Neuronal stem cell (in vitro differentiated cells): ENCODE measurements at regions not wholly inside any gene's neighbourhood (a gene's known extent, or its start where the extent isn't known, plus 50 kb on each side); places are given as distances from the start of the nearest gene placed in this dataset.

Experiments
- DNase-seq: peaks from one replicate; pipeline ENCODE4 v3.0.0-alpha.2; 2013; ENCODE audit warnings: low spot score
- H2AFZ ChIP-seq: one replicate; pipeline ENCODE4 v1.6.1; 2013; ENCODE audit warnings: mild to moderate bottlenecking, low read length, inconsistent platforms
- H2AK5ac ChIP-seq: 2 replicates; pipeline ENCODE4 v1.6.1; 2013; ENCODE audit warnings: low read depth, mild to moderate bottlenecking, inconsistent platforms, low read length, moderate library complexity, mixed read lengths
- H2BK120ac ChIP-seq: 2 replicates; pipeline ENCODE4 v1.6.1; 2013; ENCODE audit warnings: low read depth, mild to moderate bottlenecking, inconsistent platforms, low read length, moderate library complexity, mixed read lengths
- H2BK12ac ChIP-seq: one replicate; pipeline ENCODE4 v1.6.1; 2013; ENCODE audit warnings: low read length, inconsistent platforms
- H2BK15ac ChIP-seq: 2 replicates; pipeline ENCODE4 v1.6.1; 2013; ENCODE audit warnings: mild to moderate bottlenecking, low read length, inconsistent platforms, mixed read lengths
- H2BK5ac ChIP-seq: one replicate; pipeline ENCODE4 v1.6.1; 2013; ENCODE audit warnings: inconsistent platforms, mild to moderate bottlenecking, low read length, moderate library complexity
- H3K14ac ChIP-seq: one replicate; pipeline ENCODE4 v1.6.1; 2013; ENCODE audit warnings: low read length, inconsistent platforms
- H3K18ac ChIP-seq: 2 replicates; pipeline ENCODE4 v1.6.1; 2013; ENCODE audit warnings: low read length, inconsistent platforms
- H3K23ac ChIP-seq: 2 replicates; pipeline ENCODE4 v1.6.1; 2013; ENCODE audit warnings: low read depth, mild to moderate bottlenecking, mixed read lengths, low read length, inconsistent platforms; ENCODE audit not compliant: poor library complexity
- H3K27ac ChIP-seq: replicated peaks from 3 replicates; pipeline ENCODE4 v1.5.1; 2013; ENCODE audit warnings: low read length, inconsistent platforms
- H3K27me3 ChIP-seq, 3 experiments: 2 replicates each; pipeline ENCODE4 v1.6.1; 2013; ENCODE audit warnings: low read length in 3 of 3, mild to moderate bottlenecking in 2 of 3, inconsistent platforms in 1 of 3, low read depth in 1 of 3, mixed read lengths in 1 of 3, moderate library complexity in 1 of 3; ENCODE audit not compliant: control insufficient read depth in 3 of 3, insufficient read depth in 3 of 3
- H3K36me3 ChIP-seq, 2 donors: replicated peaks in 1 of 2; 2 replicates each; pipeline ENCODE4 v1.6.1; 2013; ENCODE audit warnings: low read length in 2 of 2; ENCODE audit not compliant: control insufficient read depth in 2 of 2, insufficient read depth in 2 of 2
- H3K4ac ChIP-seq: 2 replicates; pipeline ENCODE4 v1.6.1; 2013; ENCODE audit warnings: inconsistent platforms, mild to moderate bottlenecking, low read length, moderate library complexity
- H3K4me1 ChIP-seq, 2 donors: 1 replicate in 1 of 2; 2 replicates in 1 of 2; pipeline ENCODE4 v1.6.1; 2013; ENCODE audit warnings: low read length in 2 of 2, low read depth in 1 of 2; ENCODE audit not compliant: control insufficient read depth in 2 of 2, insufficient read depth in 1 of 2
- H3K4me2 ChIP-seq: one replicate; pipeline ENCODE4 v1.6.1; 2013; ENCODE audit warnings: mild to moderate bottlenecking, low read length, inconsistent platforms; ENCODE audit not compliant: insufficient read depth, poor library complexity, severe bottlenecking
- H3K4me3 ChIP-seq, 2 donors: 2 replicates each; pipeline ENCODE4 v1.5.1; 2013; ENCODE audit warnings: low read length in 2 of 2, mild to moderate bottlenecking in 2 of 2, inconsistent platforms in 1 of 2, moderate library complexity in 1 of 2
- H3K79me1 ChIP-seq: one replicate; pipeline ENCODE4 v1.6.1; 2013; ENCODE audit warnings: low read depth, mild to moderate bottlenecking, inconsistent platforms, low read length, moderate library complexity
- H3K9ac ChIP-seq: one replicate; pipeline ENCODE4 v1.6.1; 2013; ENCODE audit warnings: mild to moderate bottlenecking, low read depth, low read length, inconsistent platforms; ENCODE audit not compliant: poor library complexity
- H3K9me3 ChIP-seq, 2 donors: replicated peaks in 1 of 2; 2 replicates each; pipeline versions ENCODE3 to v1.6.1; 2013; ENCODE audit warnings: low read length in 2 of 2, mild to moderate bottlenecking in 2 of 2, inconsistent platforms in 1 of 2, low read depth in 1 of 2, mixed read lengths in 1 of 2, moderate library complexity in 1 of 2; ENCODE audit not compliant: control insufficient read depth in 2 of 2, insufficient read depth in 1 of 2
- H4K8ac ChIP-seq: one replicate; pipeline ENCODE4 v1.6.1; 2013; ENCODE audit warnings: low read depth, mild to moderate bottlenecking, inconsistent platforms, low read length, moderate library complexity
- H4K91ac ChIP-seq: one replicate; pipeline ENCODE4 v1.6.1; 2013; ENCODE audit warnings: low read length, low read depth, mild to moderate bottlenecking, inconsistent platforms; ENCODE audit not compliant: poor library complexity
- WGBS, 2 donors: extraction: QIAGEN DNeasy Blood & Tissue Kit; methylation state at CpG; one replicate each; pipeline ENCODE4 v1.1.7; 2013; ENCODE audit warnings: missing lambda C conversion rate in 2 of 2, mixed read lengths in 1 of 2; ENCODE audit not compliant: insufficient read length in 2 of 2, insufficient replicate concordance in 1 of 2; ENCODE audit errors: extremely low coverage in 2 of 2; 5-methylcytosine and 5-hydroxymethylcytosine counted together

DNA sequence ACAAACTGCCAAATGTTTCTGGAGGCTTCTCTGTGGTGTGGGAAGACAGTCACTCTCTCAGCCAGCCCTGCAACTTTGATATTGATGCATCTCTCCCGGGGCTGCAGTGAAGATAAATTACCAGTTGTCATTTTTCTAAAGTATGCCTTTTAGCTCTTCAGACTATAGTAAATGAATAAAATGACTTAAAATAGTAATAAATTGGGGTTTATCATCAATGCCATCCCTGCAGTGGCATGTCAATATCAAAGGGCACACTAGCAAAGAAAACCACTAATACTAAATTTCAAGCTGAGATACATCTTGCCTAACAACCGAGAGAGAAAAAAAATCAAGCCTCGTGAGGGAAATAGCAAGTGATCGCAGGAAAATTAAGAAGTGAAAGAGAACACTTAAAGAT, 749.5 kb upstream of the SLC39A10 start:
- H3K9me3 ChIP-seq: no peaks in the 10 kb centered on the region
- no peaks in the 10 kb centered on the region for H3K36me3 ChIP-seq
- H3K18ac ChIP-seq: no peak overlapping the region
- H3K9ac ChIP-seq: no peak overlapping the region
- H3K27me3 ChIP-seq: no peaks in the 10 kb centered on the region
- no peak overlapping the region for H3K4ac ChIP-seq
- no peak overlapping the region for H2BK120ac ChIP-seq
- no peak overlapping the region for H3K4me2 ChIP-seq
- no peak overlapping the region for H2AFZ ChIP-seq
- no peak overlapping the region for H3K14ac ChIP-seq
- no peak overlapping the region for H2BK15ac ChIP-seq
- H3K23ac ChIP-seq: no peak overlapping the region
- WGBS, 2 donors: no CpG with 5 or more reads among the region's 4 CpGs
- no peak overlapping the region for H3K27ac ChIP-seq
- no peak overlapping the region for H2BK5ac ChIP-seq
- H4K8ac ChIP-seq: no peak overlapping the region
- H4K91ac ChIP-seq: no peak overlapping the region
- DNase-seq: no peak
- no peaks in the 10 kb centered on the region for H3K4me1 ChIP-seq
- H2AK5ac ChIP-seq: no peak overlapping the region
- no peaks in the 10 kb centered on the region for H3K79me1 ChIP-seq
- H3K4me3 ChIP-seq: no peak overlapping the region
- no peak overlapping the region for H2BK12ac ChIP-seq

DNA sequence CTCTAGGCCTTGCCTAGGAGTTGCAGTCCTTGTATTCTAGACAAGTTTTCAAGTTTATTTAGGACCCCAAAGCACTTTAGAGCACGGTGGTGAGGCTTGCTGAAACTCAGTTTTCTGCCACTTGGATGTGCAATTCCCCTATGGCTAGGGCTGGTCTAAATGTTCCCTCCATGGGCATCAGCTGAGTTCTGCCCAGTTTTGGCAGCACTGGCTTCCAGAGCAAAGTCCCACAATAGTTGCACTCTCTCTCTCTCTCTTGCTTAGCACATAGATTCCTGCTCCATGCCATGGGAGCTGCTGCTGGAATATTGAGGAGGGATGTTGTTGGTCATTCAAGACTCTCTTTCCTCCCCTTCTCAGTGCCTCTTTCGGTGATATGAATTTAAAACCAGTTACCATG, 760.2 kb upstream of the SLC39A10 start:
- no peak overlapping the region for H3K18ac ChIP-seq
- H2AFZ ChIP-seq: no peak overlapping the region
- no peak overlapping the region for H2BK12ac ChIP-seq
- H3K9ac ChIP-seq: no peak overlapping the region
- no peak for DNase-seq
- no peaks in the 10 kb centered on the region for H3K36me3 ChIP-seq
- no peak overlapping the region for H4K91ac ChIP-seq
- H2BK15ac ChIP-seq: no peak overlapping the region
- H2BK120ac ChIP-seq: no peak overlapping the region
- H2BK5ac ChIP-seq: no peak overlapping the region
- H3K4me3 ChIP-seq: no peak overlapping the region
- no peaks in the 10 kb centered on the region for H3K79me1 ChIP-seq
- no peak overlapping the region for H3K4me2 ChIP-seq
- no peak overlapping the region for H3K23ac ChIP-seq
- no peak overlapping the region for H3K27ac ChIP-seq
- no peak overlapping the region for H2AK5ac ChIP-seq
- H3K9me3 ChIP-seq: no peaks in the 10 kb centered on the region
- no peak overlapping the region for H4K8ac ChIP-seq
- no peaks in the 10 kb centered on the region for H3K4me1 ChIP-seq
- no CpG with 5 or more reads among the region's 2 CpGs for WGBS, 2 donors
- H3K4ac ChIP-seq: no peak overlapping the region
- H3K27me3 ChIP-seq: no peaks in the 10 kb centered on the region
- no peak overlapping the region for H3K14ac ChIP-seq

DNA sequence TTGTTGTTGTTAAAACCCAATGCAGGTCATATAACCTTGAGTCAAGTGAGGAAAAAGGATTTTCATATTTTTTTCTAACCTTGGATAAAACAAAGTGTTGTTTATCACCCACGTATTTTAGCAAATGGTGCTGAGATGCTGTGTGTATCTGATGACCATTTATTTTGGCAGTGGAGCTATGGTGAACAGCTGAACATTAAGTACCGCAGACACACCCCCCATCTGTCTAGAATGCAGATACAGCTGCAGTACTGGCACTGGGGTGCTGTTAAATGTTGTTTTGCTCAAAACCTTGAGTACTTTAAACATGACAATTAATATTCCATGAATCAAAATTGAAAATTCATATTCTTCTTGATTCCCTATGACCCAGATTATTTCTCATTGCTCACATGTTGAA, 773.3 kb upstream of the SLC39A10 start:
- DNase-seq: no peak
- H2AK5ac ChIP-seq: no peak overlapping the region
- no peaks in the 10 kb centered on the region for H3K9me3 ChIP-seq
- H4K8ac ChIP-seq: no peak overlapping the region
- H3K9ac ChIP-seq: no peak overlapping the region
- no peak overlapping the region for H2BK15ac ChIP-seq
- no peak overlapping the region for H3K23ac ChIP-seq
- H3K18ac ChIP-seq: no peak overlapping the region
- no peaks in the 10 kb centered on the region for H3K36me3 ChIP-seq
- H3K27ac ChIP-seq: no peak overlapping the region
- no peak overlapping the region for H3K4me3 ChIP-seq
- WGBS, 2 donors: no CpG with 5 or more reads among the region's 2 CpGs
- H2BK12ac ChIP-seq: no peak overlapping the region
- H3K79me1 ChIP-seq: no peaks in the 10 kb centered on the region
- no peaks in the 10 kb centered on the region for H3K27me3 ChIP-seq
- no peak overlapping the region for H3K4me2 ChIP-seq
- H2BK5ac ChIP-seq: no peak overlapping the region
- H2BK120ac ChIP-seq: no peak overlapping the region
- no peak overlapping the region for H4K91ac ChIP-seq
- H3K4me1 ChIP-seq: no peaks in the 10 kb centered on the region
- no peak overlapping the region for H2AFZ ChIP-seq
- H3K14ac ChIP-seq: no peak overlapping the region
- no peak overlapping the region for H3K4ac ChIP-seq

DNA sequence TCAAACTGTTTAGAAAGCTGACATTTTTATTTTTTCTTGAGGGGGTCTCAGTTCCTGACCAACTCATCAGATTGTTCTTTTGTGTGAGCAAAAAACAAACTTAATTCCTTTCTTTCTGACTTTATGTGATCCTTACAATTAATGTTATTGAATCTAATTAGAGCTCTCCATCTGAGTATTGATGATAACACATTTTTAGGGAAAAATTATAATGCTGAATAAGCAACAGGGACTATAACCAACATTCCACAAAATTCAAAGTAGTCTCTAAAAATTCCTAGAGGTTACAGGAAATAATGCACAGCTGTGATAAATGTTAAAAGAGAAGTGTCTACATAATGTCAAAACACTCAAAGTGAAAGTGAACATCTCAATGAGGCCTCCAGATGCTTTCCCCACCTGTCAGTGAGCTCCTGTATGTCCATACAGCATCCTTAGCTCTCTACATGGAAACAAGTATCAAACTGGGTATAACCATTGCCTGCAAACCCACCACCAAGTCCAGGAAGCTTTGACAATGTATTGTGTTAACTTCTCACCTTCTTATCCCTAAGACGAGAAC, 786.0 kb upstream of the SLC39A10 start:
- Histone ChIP-seq H3K4me2 (no peak overlapping the region), H4K91ac (no peak overlapping the region), H2BK120ac (no peak overlapping the region), H4K8ac (no peak overlapping the region), H3K18ac (no peak overlapping the region), H3K27me3 (no peaks in the 10 kb centered on the region), H2BK5ac (no peak overlapping the region), H3K14ac (no peak overlapping the region), H3K23ac (no peak overlapping the region), H3K9me3 (no peaks in the 10 kb centered on the region), H3K27ac (no peak overlapping the region), H3K4me1 (no peaks in the 10 kb centered on the region), H2AFZ (no peak overlapping the region), H3K79me1 (no peaks in the 10 kb centered on the region), H3K9ac (no peak overlapping the region), H3K4ac (no peak overlapping the region), H2AK5ac (no peak overlapping the region), H3K4me3 (no peak overlapping the region), H2BK12ac (no peak overlapping the region), H3K36me3 (no peaks in the 10 kb centered on the region), H2BK15ac (no peak overlapping the region)
- DNase-seq: no peak
- no CpG with 5 or more reads among the region's 1 CpG for WGBS, 2 donors
